ENCODE measurements at regions not wholly inside any gene's neighbourhood (a gene's known extent, or its start where the extent isn't known, plus 50 kb on each side); places are given as distances from the start of the nearest gene placed in this dataset.
"Not testable (repeated sequence)": the region's sequence is repeated elsewhere in the genome, so short reads cannot be mapped to it uniquely, and the experiment has no call there.

GRCh38 chr11:96854425-96854824, 464.6 kb downstream of the JRKL start:
- H3K4me3 ChIP-seq (ENCODE audit: low read depth, low read length) = no peak overlapping the region
- DNase-seq (ENCODE audit: low read depth) = no peak

DNA sequence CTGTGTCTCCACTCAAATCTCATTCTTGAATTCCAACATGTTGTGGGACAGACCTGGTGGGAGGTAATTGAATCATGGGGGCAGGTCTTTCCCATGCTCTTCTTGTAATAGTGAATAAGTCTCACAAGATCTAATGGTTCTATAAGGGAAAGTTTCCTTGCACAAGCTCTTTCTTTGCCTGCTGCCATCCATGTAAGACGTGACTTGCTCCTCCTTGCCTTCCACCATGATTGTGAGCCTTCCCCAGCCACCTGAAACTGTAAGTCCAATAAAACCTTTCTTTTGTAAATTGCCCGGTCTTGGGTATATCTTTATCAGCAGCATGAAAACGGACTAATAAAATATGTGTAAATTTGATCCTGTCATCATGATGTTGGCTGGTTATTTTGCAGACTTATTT, 471.9 kb downstream of the JRKL start:
- DNase-seq (ENCODE audit: low read depth); H3K4me3 ChIP-seq (ENCODE audit: low read depth, low read length): not testable (repeated sequence)

DNA sequence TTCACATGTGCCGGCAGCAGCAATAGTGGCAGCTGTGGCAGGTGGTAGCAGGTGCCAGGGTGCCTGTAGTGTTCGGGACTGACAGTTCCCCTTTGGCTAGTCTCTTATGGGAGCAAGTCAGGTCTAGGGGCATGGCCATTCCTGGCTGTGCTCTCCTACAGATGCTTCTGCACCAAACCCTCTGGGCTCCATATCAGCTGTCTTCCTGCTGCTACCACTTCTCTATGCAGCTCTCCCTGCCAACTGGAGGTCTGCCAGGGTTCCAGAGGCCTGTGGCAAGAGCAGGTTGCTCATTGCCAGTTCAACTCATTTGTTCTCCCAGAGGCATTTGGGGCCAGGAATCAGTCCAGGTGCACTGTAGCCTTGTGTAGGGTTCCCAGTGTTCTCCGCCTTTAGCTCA, 473.7 kb downstream of the JRKL start:
- DNase-seq (ENCODE audit: low read depth) = no peak
- no peak overlapping the region for H3K4me3 ChIP-seq (ENCODE audit: low read depth, low read length)

GRCh38 chr11:96865020-96865419, 475.2 kb downstream of the JRKL start:
- H3K4me3 ChIP-seq (ENCODE audit: low read depth, low read length) = no peak overlapping the region
- DNase-seq (ENCODE audit: low read depth) = no peak

- peak; percentile 2 for DNase-seq (ENCODE audit: low read depth)
- no peak overlapping the region for H3K4me3 ChIP-seq (ENCODE audit: low read depth, low read length)
These were observed 479.4 kb downstream of the JRKL start for GRCh38 chr11:96869207-96869606.

- no peak overlapping the region for H3K4me3 ChIP-seq (ENCODE audit: low read depth, low read length)
- no peak for DNase-seq (ENCODE audit: low read depth)
These were observed 485.9 kb downstream of the JRKL start for GRCh38 chr11:96875712-96876111.

GRCh38 chr11:96878299-96879051, 488.7 kb downstream of the JRKL start:
- no peak overlapping the region for H3K4me3 ChIP-seq (ENCODE audit: low read depth, low read length)
- no peak for DNase-seq (ENCODE audit: low read depth)

DNA sequence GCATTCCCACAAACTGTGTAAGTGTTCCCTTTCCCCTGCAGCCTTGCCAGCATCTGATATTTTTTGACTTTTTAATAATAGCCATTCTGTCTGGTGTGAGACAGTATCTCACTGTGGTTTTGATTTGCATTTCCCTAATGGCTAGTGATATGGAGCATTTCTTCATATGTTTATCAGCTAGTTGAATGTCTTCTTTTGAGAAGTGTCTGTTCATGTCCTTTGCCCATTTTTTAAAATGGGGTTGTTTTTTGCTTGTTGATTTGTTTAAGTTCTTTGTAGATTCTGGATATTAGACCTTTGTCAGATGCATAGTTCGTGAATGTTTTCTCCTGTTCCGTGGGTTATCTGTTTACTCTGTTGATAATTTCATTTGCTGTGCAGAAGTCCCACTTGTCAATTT, 492.8 kb downstream of the JRKL start:
- H3K4me3 ChIP-seq (ENCODE audit: low read depth, low read length); DNase-seq (ENCODE audit: low read depth): not testable (repeated sequence)

DNA sequence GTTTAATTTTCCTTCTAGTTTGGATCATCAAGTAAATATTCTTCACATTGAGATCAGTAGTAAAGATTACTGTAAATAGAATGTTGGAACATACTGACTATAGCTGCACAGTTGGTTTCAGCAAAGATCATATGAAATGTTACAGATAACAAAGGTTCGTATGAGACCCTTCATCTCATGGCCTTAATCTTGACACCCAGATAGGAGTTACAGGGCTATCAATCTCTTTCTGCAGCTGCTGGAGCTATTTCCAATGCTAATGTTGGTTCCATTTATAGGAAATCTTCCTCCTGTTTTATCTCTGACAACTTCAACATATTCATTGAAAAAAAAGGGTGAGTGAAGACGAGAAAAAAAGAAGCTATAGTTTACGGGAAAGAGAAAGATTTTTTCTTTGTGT, 495.6 kb downstream of the JRKL start:
- DNase-seq (ENCODE audit: low read depth) = no peak
- H3K4me3 ChIP-seq (ENCODE audit: low read depth, low read length) = no peak overlapping the region

- H3K4me3 ChIP-seq (ENCODE audit: low read depth, low read length) = no peak overlapping the region
- DNase-seq (ENCODE audit: low read depth) = no peak
These were observed 496.1 kb downstream of the JRKL start for GRCh38 chr11:96885912-96886311.

GRCh38 chr11:96893988-96894387, 504.2 kb downstream of the JRKL start:
- H3K4me3 ChIP-seq (ENCODE audit: low read depth, low read length) = no peak overlapping the region
- no peak for DNase-seq (ENCODE audit: low read depth)

DNA sequence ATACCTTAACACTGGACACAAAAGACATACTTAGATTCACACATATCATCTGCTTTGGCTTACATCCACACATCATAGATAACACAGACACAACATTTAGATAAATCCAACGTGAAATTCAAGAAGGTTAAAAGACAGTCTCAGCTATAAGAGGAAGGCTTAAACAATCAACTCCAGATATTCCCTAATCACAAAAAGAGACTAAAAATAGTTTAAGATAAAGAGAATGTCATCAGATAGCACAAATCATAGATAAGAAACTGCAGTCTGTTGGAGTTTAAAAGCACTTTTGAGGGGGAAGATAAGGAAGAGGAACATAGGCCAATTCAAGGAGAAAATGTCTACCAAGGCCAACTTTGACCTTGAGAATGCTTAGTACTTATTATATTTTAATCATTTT, 504.8 kb downstream of the JRKL start:
- H3K4me3 ChIP-seq (ENCODE audit: low read depth, low read length) = no peak overlapping the region
- DNase-seq (ENCODE audit: low read depth) = no peak

- DNase-seq (ENCODE audit: low read depth) = no peak
- H3K4me3 ChIP-seq (ENCODE audit: low read depth, low read length) = no peak overlapping the region
These were observed 510.2 kb downstream of the JRKL start for GRCh38 chr11:96899971-96900370.

DNA sequence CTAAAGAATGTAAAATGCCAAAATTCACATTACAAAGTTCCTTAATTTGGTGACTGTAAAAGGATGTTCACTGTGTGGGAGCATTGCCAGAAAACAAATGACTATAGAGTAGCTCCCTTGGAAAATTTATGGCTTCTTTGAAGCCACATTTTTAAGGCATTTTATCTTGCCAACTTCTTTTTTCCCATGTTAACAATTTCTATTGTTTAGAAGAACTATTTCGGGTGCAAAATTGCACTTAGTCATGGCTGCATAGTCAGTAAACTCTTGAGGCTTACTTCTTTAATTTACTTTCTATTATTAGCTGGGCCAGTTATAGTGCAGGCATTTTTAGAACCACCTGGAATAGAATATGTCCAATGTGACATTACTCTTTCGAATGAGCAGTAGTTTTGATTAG, 515.3 kb downstream of the JRKL start:
- H3K4me3 ChIP-seq (ENCODE audit: low read depth, low read length) = no peak overlapping the region
- no peak for DNase-seq (ENCODE audit: low read depth)

DNA sequence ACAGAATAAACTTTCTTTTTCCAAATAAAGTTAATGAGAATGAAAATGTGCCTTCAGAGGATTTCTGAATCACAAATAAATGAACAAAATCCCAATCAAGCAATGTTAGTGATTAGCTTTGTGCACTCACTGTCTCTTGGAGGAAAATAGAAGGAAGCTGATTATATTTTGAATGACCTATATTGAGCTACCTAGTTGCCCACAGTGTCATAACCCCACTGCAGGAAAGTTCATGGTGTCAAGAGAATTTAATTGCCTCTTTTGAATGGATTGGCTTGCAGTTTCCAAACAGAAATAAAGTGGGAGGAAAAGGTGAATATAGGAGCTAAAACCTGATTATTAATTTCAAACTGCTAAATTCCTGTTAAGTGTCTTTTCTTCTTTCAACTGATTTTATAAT, 515.9 kb downstream of the JRKL start:
- DNase-seq (ENCODE audit: low read depth) = no peak
- no peak overlapping the region for H3K4me3 ChIP-seq (ENCODE audit: low read depth, low read length)

- H3K4me3 ChIP-seq (ENCODE audit: low read depth, low read length) = no peak overlapping the region
- DNase-seq (ENCODE audit: low read depth) = no peak
These were observed 516.7 kb downstream of the JRKL start for GRCh38 chr11:96906476-96906875.

DNA sequence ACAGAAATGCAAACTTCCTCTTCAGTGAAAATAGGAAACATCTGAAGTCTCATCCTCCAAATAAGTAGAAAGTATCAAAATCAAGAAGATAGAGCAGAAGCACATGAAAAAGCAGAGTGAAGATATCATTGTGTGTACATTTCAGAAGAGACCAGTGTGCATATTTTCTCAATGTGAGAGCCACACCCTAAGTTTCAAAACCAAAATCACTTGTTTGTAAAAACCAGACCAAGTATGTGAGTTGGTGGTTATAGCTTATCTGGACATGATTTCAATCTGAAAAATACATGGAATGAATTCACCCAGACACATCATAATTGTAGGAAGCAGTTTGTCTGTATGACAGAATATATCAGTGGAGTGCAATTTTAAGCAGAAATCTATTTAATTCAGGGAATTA, 536.0 kb downstream of the JRKL start:
- no peak overlapping the region for H3K4me3 ChIP-seq (ENCODE audit: low read depth, low read length)
- DNase-seq (ENCODE audit: low read depth) = no peak

DNA sequence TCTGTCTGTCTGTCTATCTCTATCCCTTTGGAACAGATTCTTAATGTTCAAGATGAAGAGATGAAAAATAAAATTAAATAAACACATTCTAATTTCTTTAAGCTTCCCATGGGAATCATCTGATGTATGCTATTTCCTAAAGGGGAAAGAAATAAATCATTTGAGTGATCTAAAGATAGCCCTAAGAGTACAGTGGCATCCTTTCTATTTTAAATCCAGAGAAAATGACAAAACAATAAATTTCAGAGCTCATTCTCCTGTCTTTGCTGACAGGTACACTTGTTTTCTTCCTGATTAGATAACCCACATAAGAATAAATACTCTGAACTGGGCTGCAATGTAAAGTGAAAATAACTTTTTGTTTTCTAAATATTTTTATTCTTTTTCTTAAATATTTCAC, 550.4 kb downstream of the JRKL start:
- DNase-seq (ENCODE audit: low read depth) = no peak
- no peak overlapping the region for H3K4me3 ChIP-seq (ENCODE audit: low read depth, low read length)

DNA sequence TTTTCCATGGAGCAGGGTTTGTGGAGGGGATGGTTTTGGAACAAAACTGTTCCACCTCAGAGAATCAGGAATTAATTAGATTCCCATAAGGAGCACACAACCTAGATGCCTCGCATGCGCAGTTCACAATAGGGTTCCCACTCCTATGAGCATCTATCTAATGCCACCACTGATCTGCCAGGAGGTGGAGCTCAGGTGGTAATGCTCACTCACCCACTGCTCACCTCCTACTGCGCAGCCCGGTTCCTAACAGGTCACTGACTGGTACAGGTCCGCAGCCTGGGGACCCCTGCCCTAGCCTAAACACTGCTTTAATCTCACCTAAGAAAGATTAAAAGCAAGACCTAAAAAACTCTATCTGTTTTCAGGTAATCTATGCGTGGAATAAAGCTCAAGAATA, 553.0 kb downstream of the JRKL start:
- DNase-seq (ENCODE audit: low read depth) = no peak
- no peak overlapping the region for H3K4me3 ChIP-seq (ENCODE audit: low read depth, low read length)

DNA sequence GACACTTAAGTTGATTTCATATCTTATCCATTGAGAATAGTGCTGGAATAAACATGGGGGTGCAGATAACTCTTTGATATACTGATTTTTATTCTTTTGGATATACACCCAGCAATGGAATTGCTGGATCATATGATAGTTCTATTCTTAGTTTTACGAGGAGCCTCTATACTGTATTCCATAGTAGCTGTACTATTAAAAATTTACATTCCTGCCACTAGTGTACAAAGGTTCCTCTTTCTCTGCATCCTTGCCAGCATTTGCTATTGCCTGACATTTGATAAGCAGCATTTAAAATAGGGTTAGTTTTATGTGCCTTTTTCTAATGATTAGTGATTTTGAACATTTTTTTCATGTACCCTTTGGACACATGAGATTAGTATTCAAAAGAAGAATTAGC, 554.2 kb downstream of the JRKL start:
- no peak for DNase-seq (ENCODE audit: low read depth)

GRCh38 chr11:96948066-96948465, 558.3 kb downstream of the JRKL start:
- no peak for DNase-seq (ENCODE audit: low read depth)
- H3K4me3 ChIP-seq (ENCODE audit: low read depth, low read length) = no peak overlapping the region

More for the DNA sequence above, 554.2 kb downstream of the JRKL start:
- no peak overlapping the region for H3K4me3 ChIP-seq (ENCODE audit: low read depth, low read length)

DNA sequence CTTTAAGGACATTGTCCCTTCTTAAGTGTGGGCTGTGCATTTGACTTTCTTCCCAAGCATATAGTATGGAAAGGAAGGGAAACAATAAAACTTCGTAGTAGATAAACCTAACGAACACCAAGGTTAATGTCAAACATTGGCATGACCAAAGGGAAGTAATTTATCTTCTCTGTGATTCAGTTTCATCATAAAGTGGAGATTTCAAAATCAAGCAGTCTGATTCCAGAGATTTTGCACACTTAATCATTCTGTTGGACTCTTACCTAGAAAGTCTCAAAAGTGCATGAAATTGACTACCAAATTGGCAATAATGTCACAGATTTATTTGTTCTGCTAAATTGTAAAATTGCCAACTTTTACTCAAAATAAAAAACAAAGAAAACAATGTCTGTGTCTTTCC, 559.7 kb downstream of the JRKL start:
- DNase-seq (ENCODE audit: low read depth) = no peak
- no peak overlapping the region for H3K4me3 ChIP-seq (ENCODE audit: low read depth, low read length)
